IPS-15b (cell line): ENCODE measurements at regions not wholly inside any gene's neighbourhood (a gene's known extent, or its start where the extent isn't known, plus 50 kb on each side); places are given as distances from the start of the nearest gene placed in this dataset.
"Not testable (repeated sequence)": the region's sequence is repeated elsewhere in the genome, so short reads cannot be mapped to it uniquely, and the experiment has no call there.

ENCODE experiments used
- H3K27me3 ChIP-seq: one replicate; pipeline ENCODE4 v1.6.1; 2013; ENCODE audit warnings: low read length; ENCODE audit not compliant: control insufficient read depth, insufficient read depth
- H3K36me3 ChIP-seq: one replicate; pipeline ENCODE4 v1.6.1; 2013; ENCODE audit warnings: low read length; ENCODE audit not compliant: control insufficient read depth, insufficient read depth
- H3K4me1 ChIP-seq: one replicate; pipeline ENCODE4 v1.6.1; 2013; ENCODE audit warnings: mild to moderate bottlenecking, low read length; ENCODE audit not compliant: control insufficient read depth, insufficient read depth
- H3K4me3 ChIP-seq: one replicate; pipeline ENCODE4 v1.5.1; 2013; ENCODE audit warnings: low read depth, low read length
- H3K9ac ChIP-seq: one replicate; pipeline ENCODE4 v1.6.1; 2013; ENCODE audit warnings: low read depth, mild to moderate bottlenecking, low read length
- H3K9me3 ChIP-seq: one replicate; pipeline ENCODE4 v1.6.1; 2013; ENCODE audit warnings: mild to moderate bottlenecking, low read length; ENCODE audit not compliant: control insufficient read depth, insufficient read depth

- not testable (repeated sequence) for H3K9ac ChIP-seq, H3K4me1 ChIP-seq, H3K27me3 ChIP-seq, H3K36me3 ChIP-seq, H3K4me3 ChIP-seq
- H3K9me3 ChIP-seq = peaks cover 14% of the 10 kb centered on the region
These were observed 315.1 kb downstream of the GOLGA6L6 start for GRCh38 chr15:20226531-20226930.

- not testable (repeated sequence) for H3K36me3 ChIP-seq, H3K9ac ChIP-seq, H3K27me3 ChIP-seq, H3K4me3 ChIP-seq, H3K4me1 ChIP-seq
- peaks cover 10% of the 10 kb centered on the region for H3K9me3 ChIP-seq
These were observed 320.5 kb downstream of the GOLGA6L6 start for GRCh38 chr15:20221063-20221462.

GRCh38 chr15:20219171-20219570 is 322.4 kb downstream of the GOLGA6L6 start:
- H3K4me1 ChIP-seq, H3K9me3 ChIP-seq, H3K9ac ChIP-seq, H3K27me3 ChIP-seq, H3K36me3 ChIP-seq, H3K4me3 ChIP-seq: not testable (repeated sequence)

GRCh38 chr15:20215700-20216099 is 325.9 kb downstream of the GOLGA6L6 start:
- H3K4me3 ChIP-seq, H3K9ac ChIP-seq, H3K4me1 ChIP-seq, H3K36me3 ChIP-seq, H3K27me3 ChIP-seq: not testable (repeated sequence)
- peaks cover 14% of the 10 kb centered on the region for H3K9me3 ChIP-seq

- not testable (repeated sequence) for H3K9ac ChIP-seq, H3K27me3 ChIP-seq, H3K36me3 ChIP-seq, H3K4me1 ChIP-seq, H3K4me3 ChIP-seq
- H3K9me3 ChIP-seq = peaks cover 14% of the 10 kb centered on the region
These were observed 327.5 kb downstream of the GOLGA6L6 start for GRCh38 chr15:20214101-20214500.

GRCh38 chr15:20211508-20211907 is 330.1 kb downstream of the GOLGA6L6 start:
- H3K4me3 ChIP-seq, H3K9ac ChIP-seq, H3K36me3 ChIP-seq, H3K4me1 ChIP-seq, H3K27me3 ChIP-seq: not testable (repeated sequence)
- H3K9me3 ChIP-seq = peaks cover 12% of the 10 kb centered on the region

GRCh38 chr15:20209973-20210372 is 331.6 kb downstream of the GOLGA6L6 start:
- not testable (repeated sequence) for H3K4me1 ChIP-seq, H3K27me3 ChIP-seq, H3K4me3 ChIP-seq, H3K9ac ChIP-seq, H3K36me3 ChIP-seq
- peaks cover 14% of the 10 kb centered on the region for H3K9me3 ChIP-seq

GRCh38 chr15:20207607-20208006 is 334.0 kb downstream of the GOLGA6L6 start:
- not testable (repeated sequence) for H3K4me1 ChIP-seq, H3K36me3 ChIP-seq, H3K4me3 ChIP-seq, H3K9ac ChIP-seq, H3K27me3 ChIP-seq
- peaks cover 14% of the 10 kb centered on the region for H3K9me3 ChIP-seq

GRCh38 chr15:20207198-20207597 is 334.4 kb downstream of the GOLGA6L6 start:
- not testable (repeated sequence) for H3K27me3 ChIP-seq, H3K36me3 ChIP-seq, H3K4me3 ChIP-seq, H3K4me1 ChIP-seq, H3K9ac ChIP-seq
- H3K9me3 ChIP-seq = peaks cover 13% of the 10 kb centered on the region

GRCh38 chr15:20204177-20204866 is 337.3 kb downstream of the GOLGA6L6 start:
- H3K9ac ChIP-seq, H3K27me3 ChIP-seq, H3K9me3 ChIP-seq, H3K4me1 ChIP-seq, H3K4me3 ChIP-seq, H3K36me3 ChIP-seq: not testable (repeated sequence)

GRCh38 chr15:20203649-20204150 is 337.9 kb downstream of the GOLGA6L6 start:
- H3K4me3 ChIP-seq, H3K9me3 ChIP-seq, H3K9ac ChIP-seq, H3K4me1 ChIP-seq, H3K36me3 ChIP-seq, H3K27me3 ChIP-seq: not testable (repeated sequence)

GRCh38 chr15:20194591-20195198 is 346.9 kb downstream of the GOLGA6L6 start:
- not testable (repeated sequence) for H3K27me3 ChIP-seq, H3K36me3 ChIP-seq, H3K4me1 ChIP-seq, H3K4me3 ChIP-seq, H3K9me3 ChIP-seq, H3K9ac ChIP-seq
